GM21528 (cell line): ENCODE measurements at regions not wholly inside any gene's neighbourhood (a gene's known extent, or its start where the extent isn't known, plus 50 kb on each side); places are given as distances from the start of the nearest gene placed in this dataset.

Experiments
- ATAC-seq: cut with Tn5 transposase; IDR thresholded peaks from one replicate; pipeline ENCODE4 v1.9.1; 2021; ENCODE audit warnings: mild to moderate bottlenecking, moderate library complexity; ENCODE audit not compliant: unreplicated experiment, low FRiP score

DNA sequence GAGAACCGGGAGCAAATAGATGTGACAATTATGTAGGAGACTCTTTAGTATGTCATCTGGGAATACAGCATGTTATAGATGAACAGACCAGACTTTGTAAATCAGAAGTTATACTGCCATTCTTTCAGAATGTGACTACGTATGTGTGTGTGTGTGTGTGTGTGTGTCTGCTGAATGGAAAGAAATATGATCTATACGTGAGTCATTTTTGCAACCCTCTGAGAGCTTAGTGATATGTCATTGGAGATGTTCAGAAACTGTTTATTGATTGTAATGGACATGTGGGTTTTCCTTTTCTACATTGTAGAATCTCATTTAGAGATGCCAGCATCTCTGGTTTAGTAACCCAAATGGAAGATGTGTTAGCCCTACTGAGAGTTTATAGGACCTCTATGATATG lies 731.5 kb downstream of the TLE1 start:
- no peak for ATAC-seq

DNA sequence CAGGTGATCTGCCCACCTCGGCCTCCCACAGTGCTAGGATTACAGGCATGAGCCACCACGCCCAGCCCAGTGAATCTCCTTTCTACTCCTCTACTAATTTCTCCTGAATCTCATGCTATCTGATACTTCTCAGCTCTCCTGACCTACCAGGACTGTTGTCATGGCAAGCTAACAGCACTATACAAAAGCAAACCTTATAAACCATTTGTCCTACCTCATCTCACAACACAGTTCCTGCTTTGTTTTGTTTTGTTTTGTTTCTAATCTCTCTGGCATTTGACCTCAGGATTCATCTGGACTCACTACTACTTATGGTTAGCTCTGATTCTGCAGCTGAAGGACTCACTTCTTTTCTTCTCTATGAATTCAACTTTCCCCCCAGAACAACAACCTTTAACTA lies 734.8 kb downstream of the TLE1 start:
- no peak for ATAC-seq

DNA sequence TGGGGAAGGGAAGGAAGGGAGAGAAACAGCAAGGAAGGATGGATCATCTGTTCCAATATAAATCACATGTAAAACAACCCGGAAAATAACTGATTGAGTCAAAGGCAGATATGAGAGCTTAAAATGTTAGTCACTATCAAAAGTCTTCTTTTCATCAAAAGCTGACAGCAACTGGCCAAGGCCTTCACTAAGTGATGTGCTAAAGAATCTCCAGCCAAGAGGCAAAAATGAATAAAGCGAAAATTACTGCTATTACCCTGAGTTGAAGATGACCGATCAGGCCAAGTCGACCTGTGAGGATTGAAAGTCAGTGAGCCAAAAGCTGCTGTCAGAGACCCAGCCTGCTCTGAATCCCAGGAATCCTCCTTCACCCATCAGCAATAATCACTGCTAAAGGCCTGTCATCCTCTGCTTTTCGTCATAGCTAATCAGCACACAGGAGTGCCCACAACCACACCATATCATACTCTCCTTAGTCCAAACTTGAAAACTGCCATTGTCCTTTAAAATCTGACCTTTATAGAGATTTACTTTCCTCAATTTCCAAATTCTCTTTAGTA lies 736.9 kb downstream of the TLE1 start:
- no peak for ATAC-seq

DNA sequence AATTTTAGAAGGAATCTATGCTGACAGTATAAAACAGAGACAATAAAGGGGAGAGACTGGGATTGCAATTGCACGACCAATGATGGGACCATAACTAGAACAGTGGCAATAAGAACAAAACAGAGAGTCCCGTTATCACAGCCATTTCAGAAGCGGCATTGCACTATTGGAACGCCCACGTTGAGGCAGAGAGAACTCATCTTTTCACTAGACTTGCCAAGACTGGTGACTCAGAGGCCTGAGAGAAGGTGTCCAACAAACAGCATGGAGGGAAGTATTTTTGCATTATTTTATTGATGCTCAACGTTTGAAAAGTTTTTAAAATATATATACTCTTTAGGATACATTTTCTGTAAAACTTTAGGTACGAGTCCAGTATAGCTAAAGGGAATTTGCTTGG lies 737.7 kb downstream of the TLE1 start:
- no peak for ATAC-seq

DNA sequence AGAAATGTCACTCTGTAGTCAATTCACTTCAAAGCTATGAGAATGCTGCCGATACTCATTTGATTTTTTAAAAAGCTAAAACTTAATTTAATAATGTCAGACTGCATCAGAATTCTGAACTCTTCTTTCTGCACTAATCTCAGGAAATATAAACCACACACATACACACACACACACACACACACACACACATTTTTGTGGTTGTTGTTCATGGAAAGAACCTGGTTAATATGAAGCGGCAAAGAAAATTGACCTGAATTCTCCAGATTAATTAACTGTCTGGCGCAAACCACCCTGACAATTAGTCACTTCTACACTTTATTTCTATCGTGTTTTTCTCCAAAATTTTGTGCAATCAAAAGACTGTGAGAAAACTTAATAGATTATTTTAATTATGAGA lies 740.5 kb downstream of the TLE1 start:
- ATAC-seq = no peak

DNA sequence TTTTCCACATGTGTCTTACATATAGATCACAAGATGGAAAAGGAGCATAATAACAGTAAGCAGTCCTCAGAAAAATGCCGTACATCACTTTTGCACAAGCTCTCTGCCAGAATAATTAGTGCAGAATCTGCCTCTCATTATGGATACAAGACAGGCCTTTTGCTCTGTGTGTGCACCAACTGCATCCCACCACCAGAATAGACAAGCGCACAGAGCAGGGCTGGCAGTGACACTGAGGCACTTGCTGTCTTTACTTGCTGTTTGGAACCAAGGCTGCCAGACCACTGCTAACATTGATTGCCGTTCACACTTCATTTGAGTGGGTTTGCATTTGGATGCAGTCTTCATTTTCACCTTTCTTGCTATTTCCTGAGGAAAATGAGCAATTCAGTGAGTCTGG lies 741.3 kb downstream of the TLE1 start:
- no peak for ATAC-seq

DNA sequence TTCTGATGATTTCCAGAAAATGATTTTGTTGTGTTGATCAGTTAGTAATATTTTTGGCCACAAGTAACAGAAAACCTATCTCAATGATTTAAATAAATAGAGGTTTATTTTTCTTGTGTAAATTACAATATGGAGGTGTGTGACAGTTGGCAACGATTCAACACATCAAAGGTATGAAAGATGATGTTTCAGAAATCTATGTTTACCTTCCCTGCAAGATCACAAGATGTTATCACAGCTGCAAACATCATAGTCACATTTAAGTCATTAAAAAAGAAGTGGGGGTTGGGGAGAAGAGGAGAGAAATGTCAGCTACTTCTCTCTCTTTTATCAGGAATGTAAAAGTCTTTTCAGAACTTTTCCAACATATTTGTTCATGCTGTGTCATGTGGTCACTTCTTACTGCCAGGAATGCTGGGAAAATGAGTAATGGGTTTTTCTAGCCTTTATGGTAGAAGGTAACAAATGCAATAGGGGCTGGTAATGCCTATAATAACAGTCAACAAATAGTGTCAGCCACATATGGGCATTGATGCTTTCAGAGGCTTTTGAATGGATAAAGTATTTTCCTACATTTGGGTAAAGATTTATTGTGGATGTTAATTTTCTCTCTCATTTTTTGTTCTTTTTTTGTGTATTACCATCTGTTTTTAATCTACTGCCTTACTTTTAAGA lies 742.7 kb downstream of the TLE1 start:
- ATAC-seq = no peak

DNA sequence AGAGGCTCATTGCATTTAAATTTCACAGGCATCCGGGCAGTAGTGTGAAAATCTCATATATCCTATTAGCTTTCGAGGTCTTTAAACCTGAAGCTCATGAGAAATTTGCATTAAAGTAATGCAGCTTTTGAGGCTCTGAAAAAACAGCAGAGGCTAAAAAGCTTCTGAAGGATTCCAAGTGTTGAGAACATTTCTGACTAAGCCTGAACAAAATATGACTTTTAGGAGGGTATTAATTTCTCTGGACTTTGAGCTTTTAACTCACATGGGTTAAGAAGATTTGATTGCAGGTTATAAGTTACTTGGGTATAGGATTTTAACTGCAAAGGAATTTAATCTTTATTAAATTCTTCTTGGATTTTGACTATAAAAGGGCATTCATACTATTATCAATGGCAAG lies 743.9 kb downstream of the TLE1 start:
- no peak for ATAC-seq

DNA sequence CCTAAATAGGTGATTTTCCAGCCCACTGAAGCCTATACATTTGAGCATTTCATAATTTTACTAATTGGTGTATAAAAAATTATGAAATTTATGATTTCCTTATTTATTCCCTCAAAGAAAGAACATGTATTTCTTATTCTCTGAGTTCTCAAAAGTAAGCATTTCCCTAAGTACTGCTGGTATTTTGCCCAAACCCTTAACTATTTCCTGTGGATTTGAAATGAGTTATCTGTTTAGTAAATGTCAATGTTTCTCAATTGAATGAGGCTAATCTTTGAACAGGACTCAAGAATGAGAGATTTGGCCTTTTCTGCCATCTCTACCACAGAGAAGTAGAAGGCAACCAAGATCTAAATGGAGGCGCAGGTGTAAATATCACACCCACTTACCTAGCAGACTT lies 751.7 kb downstream of the TLE1 start:
- no peak for ATAC-seq

DNA sequence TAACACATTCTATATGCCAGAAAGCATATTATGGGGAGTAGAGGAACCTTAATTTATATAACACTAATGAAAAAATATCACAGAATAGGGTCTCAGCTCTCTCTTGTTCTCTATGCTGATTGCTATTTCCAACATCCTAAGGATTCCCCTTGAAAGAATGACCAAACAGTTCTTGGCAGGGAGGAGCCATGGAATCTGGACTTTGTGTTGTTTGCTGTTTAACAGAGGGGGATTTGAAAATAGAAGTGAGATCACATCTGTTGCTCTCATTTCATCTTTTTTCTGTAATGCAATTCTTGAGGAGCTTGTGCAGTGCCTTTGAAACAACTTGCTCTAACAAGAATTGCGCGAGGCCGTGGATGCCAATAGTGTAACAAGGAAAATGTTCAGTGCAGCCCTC lies 755.3 kb downstream of the TLE1 start:
- ATAC-seq = no peak

DNA sequence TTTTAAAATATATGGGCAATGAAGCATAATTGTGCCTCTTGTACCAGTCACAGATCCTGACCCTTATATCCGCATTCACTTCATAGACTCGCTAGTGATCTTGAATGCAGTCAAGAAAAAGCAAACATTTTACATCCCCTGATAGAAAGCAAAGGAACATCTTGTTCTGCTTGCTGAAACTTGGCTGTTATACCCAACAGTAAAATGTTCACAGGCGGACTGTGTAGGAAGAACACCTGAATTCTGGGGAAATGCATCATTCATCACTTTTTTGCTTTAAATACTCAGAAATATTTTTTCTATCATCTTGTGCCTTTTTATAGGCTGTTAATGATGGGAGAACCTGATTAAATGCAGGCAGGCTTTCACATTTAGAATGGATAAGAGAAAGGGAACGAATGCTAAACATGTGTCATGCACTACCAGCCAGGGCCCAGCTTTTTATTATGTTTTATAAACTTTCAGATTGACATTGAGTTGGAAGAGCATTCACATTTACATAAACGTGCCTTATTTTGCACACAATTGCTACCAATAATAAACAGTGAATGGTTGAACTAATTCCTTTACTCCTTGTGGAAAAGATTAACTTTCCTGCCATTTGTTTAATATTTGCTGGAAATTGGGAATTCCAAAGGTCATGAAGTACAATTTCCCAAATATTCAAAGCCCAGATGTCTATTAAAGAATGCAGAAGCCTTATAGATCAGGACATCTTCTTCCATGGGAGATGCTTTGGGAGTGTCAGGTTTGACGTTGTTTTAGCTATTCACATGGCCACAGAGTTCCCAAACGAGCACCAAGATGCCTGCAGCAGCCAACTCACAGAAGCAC lies 756.2 kb downstream of the TLE1 start:
- ATAC-seq = no peak

DNA sequence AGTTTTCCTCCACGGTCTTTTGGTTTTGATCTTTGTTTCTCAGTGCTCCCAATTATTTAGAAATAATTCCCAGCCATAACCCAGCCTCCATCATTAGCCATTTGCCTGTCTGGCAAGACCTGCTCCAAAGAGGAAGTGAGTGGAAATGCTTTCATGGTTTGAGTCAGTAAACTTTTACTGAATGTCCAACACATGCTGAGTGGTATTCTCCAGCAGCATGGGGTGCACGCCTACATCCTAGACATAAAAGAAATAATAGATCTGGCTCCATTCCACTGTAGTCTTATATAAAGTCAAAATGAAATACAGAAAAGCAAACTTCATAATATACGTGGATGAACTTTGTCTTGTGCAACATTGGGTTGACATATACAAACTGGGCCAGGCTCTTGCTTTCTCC lies 757.2 kb downstream of the TLE1 start:
- no peak for ATAC-seq

DNA sequence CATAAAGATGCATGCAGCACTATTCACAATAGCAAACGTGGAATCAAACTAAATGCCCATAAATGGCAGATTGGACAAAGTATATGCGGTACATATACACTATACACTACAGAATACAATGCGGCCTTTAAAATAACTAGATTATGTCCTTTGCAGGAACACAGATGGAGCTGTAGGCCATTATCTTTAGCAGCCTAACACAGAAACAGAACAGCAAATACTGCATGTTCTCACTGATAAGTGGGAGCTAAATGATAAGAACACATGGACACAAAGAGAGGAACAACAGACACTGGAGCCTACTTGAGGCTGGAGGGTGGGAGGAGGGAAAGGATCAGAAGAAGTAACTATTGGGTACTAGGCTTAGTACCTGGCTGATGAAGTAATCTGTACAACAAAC lies 758.2 kb downstream of the TLE1 start:
- ATAC-seq = no peak

DNA sequence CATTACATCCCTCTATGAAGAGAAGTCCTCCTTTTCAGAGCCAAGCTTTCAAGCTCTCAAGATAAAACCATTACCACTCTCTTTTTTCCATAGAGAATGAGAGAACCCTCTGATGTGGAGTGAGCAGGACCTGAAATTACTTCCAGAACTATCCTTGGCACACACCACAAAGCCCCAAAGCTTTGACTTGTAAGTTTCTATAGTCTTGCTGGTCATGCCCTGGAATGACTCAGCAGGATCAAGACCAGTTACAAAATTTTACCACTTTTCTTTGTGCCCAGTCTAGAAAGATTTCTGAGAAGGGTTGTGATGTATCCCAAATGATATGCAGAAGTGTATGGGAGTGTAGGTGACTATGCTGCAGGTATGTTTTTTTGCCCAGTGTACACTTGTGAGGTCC lies 760.6 kb downstream of the TLE1 start:
- no peak for ATAC-seq

DNA sequence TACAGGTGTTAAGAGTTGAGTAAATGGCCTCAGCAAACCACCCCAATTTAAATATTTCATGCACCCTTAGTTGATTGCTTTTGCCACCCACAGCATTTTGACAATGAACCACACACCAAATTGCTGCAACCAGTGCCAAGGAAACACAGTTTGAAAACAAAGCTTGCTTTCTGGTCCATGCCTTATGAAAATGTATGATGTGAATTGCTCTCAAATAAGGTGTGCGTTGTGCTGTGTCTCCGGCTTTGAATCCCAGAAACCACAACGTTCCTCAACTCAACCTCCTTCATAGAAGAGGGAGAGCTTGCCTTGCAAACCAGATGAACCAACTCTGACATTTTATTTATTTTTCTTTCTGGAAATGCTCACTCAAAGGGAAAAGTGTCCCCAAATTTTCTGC lies 762.7 kb downstream of the TLE1 start:
- ATAC-seq = no peak

DNA sequence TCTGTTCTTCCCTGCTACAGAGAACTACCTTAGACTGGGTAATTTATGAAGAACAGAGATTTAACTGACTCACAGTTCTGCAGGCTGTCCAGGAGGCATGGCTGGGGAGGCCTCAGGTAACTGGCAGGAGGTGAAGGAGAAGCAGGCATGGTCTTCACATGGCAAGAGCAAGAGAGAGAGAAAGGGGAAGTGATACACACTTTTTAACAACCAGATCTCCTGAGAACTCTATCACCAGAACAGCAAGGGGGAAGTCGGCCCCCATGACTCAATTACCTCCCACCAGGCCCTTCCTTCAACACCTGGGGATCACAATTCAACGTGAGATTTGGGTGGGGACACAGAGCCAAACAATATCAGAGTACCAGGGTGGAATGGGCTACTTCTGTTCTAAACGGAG lies 766.8 kb downstream of the TLE1 start:
- ATAC-seq = no peak

DNA sequence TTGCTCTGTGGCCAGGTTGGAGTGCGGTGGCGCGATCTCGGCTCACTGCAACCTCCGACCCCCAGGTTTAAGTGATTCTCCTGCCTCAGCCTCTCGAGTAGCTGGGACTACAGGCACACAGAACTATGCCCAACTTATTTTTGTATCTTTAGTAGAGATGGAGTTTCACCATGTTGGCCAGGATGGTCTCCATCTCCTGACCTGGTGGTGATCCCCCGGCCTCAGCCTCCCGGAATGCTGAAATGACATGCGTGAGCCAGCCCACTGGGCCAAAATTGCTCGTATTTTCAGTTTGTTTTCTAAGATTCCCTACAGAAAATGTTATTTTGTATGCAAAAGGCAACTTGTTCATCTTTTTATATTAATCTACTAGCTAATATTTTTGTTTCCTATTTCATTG lies 782.6 kb downstream of the TLE1 start:
- ATAC-seq = no peak

DNA sequence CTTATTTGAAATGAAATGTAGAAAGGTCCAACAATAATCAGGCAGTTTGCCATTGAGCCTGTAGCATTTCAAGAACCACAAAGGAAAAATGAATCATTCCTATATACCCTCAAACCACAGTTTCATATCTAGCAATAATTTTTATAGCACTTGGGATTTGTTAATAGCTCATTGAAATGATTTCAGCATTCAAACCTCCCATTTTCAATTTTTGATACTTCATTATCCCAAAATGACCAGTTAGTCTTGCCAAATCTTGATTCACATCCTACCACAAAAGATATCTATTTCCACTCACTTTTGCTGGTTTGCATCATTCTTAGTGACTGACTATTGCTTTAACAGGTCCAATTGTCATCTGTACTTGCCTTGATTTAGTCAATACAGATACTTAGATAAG lies 790.1 kb downstream of the TLE1 start:
- no peak for ATAC-seq

DNA sequence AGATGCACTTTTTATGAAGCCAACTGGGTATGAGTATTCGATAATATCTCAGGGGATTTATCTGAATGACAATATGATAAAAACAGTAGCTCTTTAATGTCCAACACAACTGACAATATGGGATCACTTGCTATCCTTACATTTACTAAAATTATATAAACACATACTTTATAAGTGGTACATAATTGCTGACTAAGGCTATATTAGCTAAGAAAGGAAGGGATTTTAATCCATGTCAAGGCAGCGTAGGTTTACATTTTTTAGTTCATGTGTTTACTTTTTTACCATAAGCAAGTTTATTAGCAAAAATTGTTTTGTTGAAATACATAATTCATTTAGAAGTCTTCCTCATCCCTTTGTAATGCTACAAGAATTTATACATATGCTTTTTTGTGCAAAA lies 796.2 kb downstream of the TLE1 start:
- no peak for ATAC-seq

DNA sequence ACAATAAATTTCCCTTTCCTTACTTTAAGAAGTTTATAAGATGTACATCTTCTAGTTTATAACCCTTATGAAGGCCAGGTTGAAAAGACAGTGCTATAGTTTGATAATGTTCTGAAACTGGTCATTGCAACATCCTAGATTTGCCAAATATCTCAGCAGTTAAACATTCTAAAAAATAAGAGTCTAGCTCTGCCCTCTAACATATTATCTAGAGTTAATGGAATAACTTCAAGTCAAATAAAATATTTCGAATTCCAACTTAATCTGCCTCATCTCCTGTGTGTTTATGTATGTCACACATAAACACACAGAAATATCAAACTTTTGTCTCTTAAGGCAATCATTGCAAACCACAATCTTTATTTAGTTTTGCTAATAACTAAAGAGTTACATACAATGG lies 796.6 kb downstream of the TLE1 start:
- ATAC-seq = no peak

DNA sequence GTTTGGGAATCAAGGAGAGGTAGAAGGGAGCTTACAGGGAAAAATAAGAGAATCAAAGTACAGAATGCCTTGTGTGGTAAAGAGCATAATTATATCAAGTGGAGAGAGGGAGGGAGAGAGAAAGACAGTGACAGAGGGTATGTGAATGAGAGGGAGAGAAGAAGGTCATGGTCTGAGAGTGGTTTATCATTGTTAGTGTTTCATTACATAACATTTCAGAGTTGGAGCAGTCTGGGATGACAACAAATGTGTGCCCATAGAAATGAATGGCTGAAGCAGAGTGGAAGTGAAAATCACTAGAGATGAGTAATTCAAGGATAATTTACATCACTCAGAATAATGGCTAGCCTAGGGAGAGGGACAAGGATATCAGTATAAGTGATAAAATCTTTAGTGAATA lies 799.2 kb downstream of the TLE1 start:
- ATAC-seq = no peak

DNA sequence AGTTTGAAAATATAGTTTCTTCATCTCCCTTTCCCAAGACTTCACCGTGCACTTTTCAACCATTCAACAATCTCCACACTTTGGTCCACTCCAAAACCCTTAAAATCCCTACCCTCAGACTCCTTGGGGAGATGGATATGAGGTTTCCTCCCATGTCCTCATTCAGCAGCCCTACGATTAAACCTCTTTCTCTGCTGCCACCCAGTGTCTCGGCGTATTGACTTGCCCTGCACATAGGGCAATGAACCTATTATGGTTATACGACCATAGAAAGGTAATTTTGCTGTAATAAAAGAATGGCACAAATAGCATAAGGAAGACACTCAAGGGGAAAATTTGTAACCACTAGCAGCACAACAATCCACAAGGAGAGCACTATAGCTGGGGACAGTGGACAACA lies 803.5 kb downstream of the TLE1 start:
- no peak for ATAC-seq
